Activated T-cell treated with anti-CD3 and anti-CD28 coated beads, Interleukin-2, amount 50 U/mL, for 72 hours (primary cell): ENCODE measurements at regions not wholly inside any gene's neighbourhood (a gene's known extent, or its start where the extent isn't known, plus 50 kb on each side); places are given as distances from the start of the nearest gene placed in this dataset.

ENCODE experiments used
- ATAC-seq, 2 donors: fragments of 150-1000 bp; cut with Tn5 transposase; replicated peaks in 1 of 2; 2 replicates each; pipeline ENCODE4 v1.10.0; 2021; ENCODE audit warnings: moderate library complexity in 2 of 2, mild to moderate bottlenecking in 1 of 2
- DNase-seq, 2 donors: peaks; one replicate each; pipeline ENCODE4 v3.0.0; 2021 to 2022; ENCODE audit warnings: mixed read lengths in 1 of 2
- H3K27ac Mint-ChIP-seq: one replicate; pipeline ENCODE4 v1.8.0; 2022; ENCODE audit warnings: mild to moderate bottlenecking, moderate library complexity, mixed read lengths
- H3K27me3 Mint-ChIP-seq: one replicate; pipeline ENCODE4 v1.8.0; 2022; ENCODE audit warnings: low read depth, mixed read lengths
- H3K36me3 Mint-ChIP-seq, 2 donors: one replicate each; pipeline ENCODE4 v1.8.0; 2022; ENCODE audit warnings: mixed read lengths in 2 of 2, mild to moderate bottlenecking in 1 of 2; ENCODE audit not compliant: insufficient read depth in 2 of 2
- H3K4me1 Mint-ChIP-seq: one replicate; pipeline ENCODE4 v1.8.0; 2022; ENCODE audit warnings: low read depth, mixed read lengths
- H3K4me3 Mint-ChIP-seq, 2 donors: one replicate each; pipeline ENCODE4 v1.8.0; 2022; ENCODE audit warnings: mild to moderate bottlenecking in 2 of 2, mixed read lengths in 2 of 2, moderate library complexity in 2 of 2
- H3K9me3 Mint-ChIP-seq, 2 donors: one replicate each; pipeline ENCODE4 v1.8.0; 2022; ENCODE audit warnings: mixed read lengths in 2 of 2

DNA sequence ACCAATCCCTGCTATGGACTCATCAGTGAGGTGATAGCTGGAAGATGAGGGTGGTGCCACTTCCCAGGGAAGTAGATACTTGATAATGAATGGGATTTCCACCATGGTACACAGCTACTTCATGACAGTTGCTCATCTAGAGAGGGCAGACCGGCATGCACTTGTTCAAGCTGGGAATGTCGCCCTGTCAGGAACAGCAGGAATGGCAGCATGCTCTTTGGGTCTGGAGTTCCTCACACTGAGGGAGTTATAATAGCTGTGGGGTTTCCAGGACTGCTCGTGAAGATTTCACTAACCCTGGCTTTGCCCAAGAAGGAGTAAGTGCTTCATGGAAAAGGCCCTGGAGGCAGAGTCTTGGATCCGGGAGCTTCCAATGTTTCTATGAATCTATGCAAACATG lies 129.2 kb downstream of the PSMG1 start:
- ATAC-seq (no peak), DNase-seq (no peak)
- Mint-ChIP-seq H3K27me3 (peaks cover 27% of the 10 kb centered on the region), H3K27ac (no peak overlapping the region), H3K4me1 (no peaks in the 10 kb centered on the region), H3K4me3 (no peak overlapping the region), H3K9me3 (no peaks in the 10 kb centered on the region), H3K36me3 (no peaks in the 10 kb centered on the region)

- peaks cover 27% of the 10 kb centered on the region for H3K27me3 Mint-ChIP-seq
- H3K27ac Mint-ChIP-seq: no peak overlapping the region
- no peaks in the 10 kb centered on the region for H3K4me1 Mint-ChIP-seq
- no peaks in the 10 kb centered on the region for H3K36me3 Mint-ChIP-seq
- H3K9me3 Mint-ChIP-seq: no peaks in the 10 kb centered on the region
- no peak overlapping the region for H3K4me3 Mint-ChIP-seq
- ATAC-seq (no peak), DNase-seq (no peak)
Measured at GRCh38 chr21:39053126-39053525, 130.1 kb downstream of the PSMG1 start.

GRCh38 chr21:39052718-39053117 lies 130.5 kb downstream of the PSMG1 start:
- H3K27me3 Mint-ChIP-seq: peaks cover 27% of the 10 kb centered on the region
- no peak overlapping the region for H3K4me3 Mint-ChIP-seq
- ATAC-seq (no peak), DNase-seq (no peak)
- no peaks in the 10 kb centered on the region for H3K36me3 Mint-ChIP-seq
- no peaks in the 10 kb centered on the region for H3K4me1 Mint-ChIP-seq
- H3K27ac Mint-ChIP-seq: no peak overlapping the region
- no peaks in the 10 kb centered on the region for H3K9me3 Mint-ChIP-seq

- Mint-ChIP-seq H3K4me1 (no peaks in the 10 kb centered on the region), H3K4me3 (no peak overlapping the region), H3K27ac (no peak overlapping the region), H3K36me3 (no peaks in the 10 kb centered on the region), H3K27me3 (peaks cover 17% of the 10 kb centered on the region), H3K9me3 (peaks cover 0 to 2% of the 10 kb centered on the region in 2 donors)
- ATAC-seq (no peak), DNase-seq (no peak)
Measured at GRCh38 chr21:39051588-39051949, 131.7 kb downstream of the PSMG1 start.

DNA sequence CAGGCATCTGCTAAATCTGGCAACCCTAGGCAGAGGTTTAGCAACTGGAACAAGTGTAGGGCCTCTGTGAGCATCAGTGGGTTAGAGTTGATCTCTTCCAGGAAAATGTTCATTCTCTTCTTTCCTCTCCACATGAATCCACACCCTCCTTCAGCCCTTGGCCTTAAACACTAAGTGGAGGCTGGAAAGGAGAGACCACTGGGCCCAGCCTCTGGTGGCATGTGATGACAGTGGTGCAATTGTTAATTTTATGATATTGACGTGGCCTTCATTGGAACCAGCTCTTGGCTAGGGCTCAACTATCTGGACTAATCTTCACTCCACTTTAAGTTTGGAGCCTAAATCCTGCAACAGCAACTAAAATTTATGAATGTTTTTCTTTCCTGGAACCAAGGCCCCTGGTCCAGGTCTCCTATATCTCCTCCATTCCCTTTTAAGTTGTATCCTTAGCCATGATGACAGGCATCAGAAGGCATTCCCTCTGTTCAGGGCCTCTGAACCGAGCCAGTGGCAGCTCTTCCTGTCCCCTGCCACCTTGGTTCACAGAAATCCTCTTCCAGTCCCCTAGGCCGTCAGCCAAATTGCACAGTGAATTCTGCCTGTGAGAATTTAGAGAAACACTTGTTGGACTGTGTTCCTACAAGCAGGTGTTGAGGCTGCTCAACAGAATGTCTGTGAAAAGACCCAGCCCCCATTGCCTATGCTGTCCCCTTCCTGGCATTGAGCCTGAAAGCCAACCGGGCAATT lies 132.2 kb downstream of the PSMG1 start:
- Mint-ChIP-seq H3K4me1 (no peaks in the 10 kb centered on the region), H3K4me3 (no peak overlapping the region), H3K9me3 (peaks cover 0 to 2% of the 10 kb centered on the region in 2 donors), H3K27me3 (peaks cover 11% of the 10 kb centered on the region), H3K36me3 (no peaks in the 10 kb centered on the region), H3K27ac (no peak overlapping the region)
- DNase-seq: no peak
- no peak for ATAC-seq

- Mint-ChIP-seq H3K27me3 (no peaks in the 10 kb centered on the region), H3K9me3 (peaks cover 0 to 2% of the 10 kb centered on the region in 2 donors), H3K4me3 (no peak overlapping the region), H3K4me1 (no peaks in the 10 kb centered on the region), H3K36me3 (no peaks in the 10 kb centered on the region), H3K27ac (no peak overlapping the region)
- DNase-seq: no peak
- ATAC-seq: no peak
Measured at GRCh38 chr21:39048574-39048973, 134.7 kb downstream of the PSMG1 start.

DNA sequence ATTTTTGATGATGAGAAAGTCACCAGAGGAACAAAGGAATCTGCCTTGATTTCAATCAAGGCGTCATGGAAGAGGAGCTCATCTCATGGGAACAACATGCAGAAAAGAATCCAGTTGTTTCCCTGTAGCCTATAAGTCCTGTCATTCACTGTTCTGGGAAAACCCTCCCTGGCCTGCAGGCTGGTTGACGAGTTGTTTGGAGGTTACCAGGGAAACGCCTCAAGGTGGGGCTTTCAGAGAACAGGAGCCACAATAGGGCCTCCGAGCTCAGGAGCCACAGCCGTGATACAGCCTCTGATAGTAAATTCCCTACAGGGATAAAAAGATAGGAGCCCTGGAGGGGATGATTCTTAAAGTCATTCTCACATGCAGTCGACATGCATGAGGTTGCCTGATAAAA lies 135.2 kb downstream of the PSMG1 start:
- Mint-ChIP-seq H3K36me3 (no peaks in the 10 kb centered on the region), H3K9me3 (peaks cover 0 to 2% of the 10 kb centered on the region in 2 donors), H3K27ac (no peak overlapping the region), H3K4me1 (no peaks in the 10 kb centered on the region), H3K4me3 (no peak overlapping the region), H3K27me3 (no peaks in the 10 kb centered on the region)
- ATAC-seq: no peak
- DNase-seq: no peak

DNA sequence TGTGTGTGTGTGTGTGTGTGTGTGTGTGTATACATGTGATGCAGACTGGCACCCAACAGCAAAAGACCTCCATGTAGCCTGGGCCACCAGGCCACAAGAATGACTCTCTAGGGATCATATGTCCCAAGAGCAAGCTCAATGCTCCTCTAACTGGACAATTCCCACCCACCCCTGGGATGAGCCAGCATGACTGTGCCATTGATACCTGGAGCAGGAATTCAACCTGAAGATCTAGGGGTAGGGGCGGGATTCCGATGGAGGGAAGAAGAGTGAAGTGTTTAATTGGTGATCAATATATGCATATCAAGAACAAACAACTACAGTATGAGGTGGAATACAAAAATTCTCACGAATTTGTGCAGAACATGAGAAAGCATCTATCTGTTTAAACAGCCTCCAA lies 136.2 kb downstream of the PSMG1 start:
- no peaks in the 10 kb centered on the region for H3K27me3 Mint-ChIP-seq
- H3K4me1 Mint-ChIP-seq: no peaks in the 10 kb centered on the region
- H3K9me3 Mint-ChIP-seq: peaks cover 0 to 2% of the 10 kb centered on the region in 2 donors
- DNase-seq (no peak), ATAC-seq (no peak)
- H3K27ac Mint-ChIP-seq: no peak overlapping the region
- H3K36me3 Mint-ChIP-seq: no peaks in the 10 kb centered on the region
- no peak overlapping the region for H3K4me3 Mint-ChIP-seq

DNA sequence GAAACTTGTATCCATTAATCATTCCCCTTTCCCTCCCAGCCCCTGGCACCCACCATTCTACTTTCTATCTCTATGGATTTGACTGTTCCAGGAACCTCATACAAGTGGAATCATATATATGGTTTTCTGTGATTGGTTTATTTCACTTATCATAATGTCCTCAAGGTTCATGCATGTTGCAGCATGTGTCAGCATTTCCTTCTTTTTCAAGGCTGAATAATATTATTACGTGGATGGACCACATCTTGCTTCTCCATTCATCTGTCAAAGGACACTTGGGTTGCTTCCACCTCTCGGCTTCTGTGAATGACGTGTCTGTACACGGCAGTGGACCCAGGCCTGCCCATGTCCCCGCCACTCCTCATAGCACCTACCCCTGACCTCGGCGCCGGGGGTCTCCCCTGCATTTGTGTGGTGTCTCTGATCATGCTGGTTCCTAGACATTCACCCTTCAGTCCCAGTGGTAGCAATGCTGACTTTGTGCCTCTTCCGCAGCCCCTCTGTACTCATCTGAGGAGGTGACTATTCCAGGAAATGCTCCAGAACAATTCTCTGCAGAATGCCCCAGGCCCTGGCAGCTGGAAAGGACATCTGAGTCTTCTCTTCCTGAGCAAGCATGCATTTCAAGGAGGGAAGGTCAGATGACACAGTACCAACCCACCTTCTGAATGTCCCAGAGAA lies 136.9 kb downstream of the PSMG1 start:
- DNase-seq: no peak
- Mint-ChIP-seq H3K27me3 (no peaks in the 10 kb centered on the region), H3K9me3 (peaks cover 0 to 2% of the 10 kb centered on the region in 2 donors), H3K36me3 (no peaks in the 10 kb centered on the region), H3K4me1 (no peaks in the 10 kb centered on the region), H3K27ac (no peak overlapping the region), H3K4me3 (no peak overlapping the region)
- ATAC-seq: no peak

- Mint-ChIP-seq H3K36me3 (no peaks in the 10 kb centered on the region), H3K9me3 (no peaks in the 10 kb centered on the region), H3K4me3 (no peak overlapping the region), H3K4me1 (peaks cover 13% of the 10 kb centered on the region), H3K27ac (no peak overlapping the region), H3K27me3 (no peaks in the 10 kb centered on the region)
- DNase-seq: no peak
- no peak for ATAC-seq
Measured at GRCh38 chr21:39041816-39042215, 141.4 kb downstream of the PSMG1 start.

GRCh38 chr21:39040494-39041110 lies 142.6 kb downstream of the PSMG1 start:
- H3K4me1 Mint-ChIP-seq: peaks cover 13% of the 10 kb centered on the region
- no peak overlapping the region for H3K27ac Mint-ChIP-seq
- peaks cover 5% of the 10 kb centered on the region for H3K27me3 Mint-ChIP-seq
- ATAC-seq (no peak), DNase-seq (no peak)
- H3K36me3 Mint-ChIP-seq: no peaks in the 10 kb centered on the region
- H3K9me3 Mint-ChIP-seq: no peaks in the 10 kb centered on the region
- no peak overlapping the region for H3K4me3 Mint-ChIP-seq

GRCh38 chr21:39037807-39038405 lies 145.3 kb downstream of the PSMG1 start:
- DNase-seq (peak in 1 of 2 donors; percentile 7), ATAC-seq (peak; percentile 18 to 51)
- Mint-ChIP-seq H3K27me3 (peaks cover 10% of the 10 kb centered on the region), H3K9me3 (no peaks in the 10 kb centered on the region), H3K4me1 (peaks cover 24% of the 10 kb centered on the region), H3K27ac (no peak overlapping the region), H3K4me3 (no peak overlapping the region), H3K36me3 (no peaks in the 10 kb centered on the region)

- Mint-ChIP-seq H3K36me3 (no peaks in the 10 kb centered on the region), H3K4me1 (peaks cover 24% of the 10 kb centered on the region), H3K9me3 (no peaks in the 10 kb centered on the region), H3K27me3 (peaks cover 14% of the 10 kb centered on the region), H3K4me3 (no peak overlapping the region), H3K27ac (no peak overlapping the region)
- DNase-seq (no peak), ATAC-seq (no peak)
Measured at GRCh38 chr21:39036581-39036980, 146.7 kb downstream of the PSMG1 start.
